GM21717 (cell line): ENCODE measurements at regions not wholly inside any gene's neighbourhood (a gene's known extent, or its start where the extent isn't known, plus 50 kb on each side); places are given as distances from the start of the nearest gene placed in this dataset.

Source experiments
- ATAC-seq: cut with Tn5 transposase; IDR thresholded peaks from one replicate; pipeline ENCODE4 v1.9.1; 2021; ENCODE audit warnings: mild to moderate bottlenecking, moderate library complexity; ENCODE audit not compliant: unreplicated experiment

DNA sequence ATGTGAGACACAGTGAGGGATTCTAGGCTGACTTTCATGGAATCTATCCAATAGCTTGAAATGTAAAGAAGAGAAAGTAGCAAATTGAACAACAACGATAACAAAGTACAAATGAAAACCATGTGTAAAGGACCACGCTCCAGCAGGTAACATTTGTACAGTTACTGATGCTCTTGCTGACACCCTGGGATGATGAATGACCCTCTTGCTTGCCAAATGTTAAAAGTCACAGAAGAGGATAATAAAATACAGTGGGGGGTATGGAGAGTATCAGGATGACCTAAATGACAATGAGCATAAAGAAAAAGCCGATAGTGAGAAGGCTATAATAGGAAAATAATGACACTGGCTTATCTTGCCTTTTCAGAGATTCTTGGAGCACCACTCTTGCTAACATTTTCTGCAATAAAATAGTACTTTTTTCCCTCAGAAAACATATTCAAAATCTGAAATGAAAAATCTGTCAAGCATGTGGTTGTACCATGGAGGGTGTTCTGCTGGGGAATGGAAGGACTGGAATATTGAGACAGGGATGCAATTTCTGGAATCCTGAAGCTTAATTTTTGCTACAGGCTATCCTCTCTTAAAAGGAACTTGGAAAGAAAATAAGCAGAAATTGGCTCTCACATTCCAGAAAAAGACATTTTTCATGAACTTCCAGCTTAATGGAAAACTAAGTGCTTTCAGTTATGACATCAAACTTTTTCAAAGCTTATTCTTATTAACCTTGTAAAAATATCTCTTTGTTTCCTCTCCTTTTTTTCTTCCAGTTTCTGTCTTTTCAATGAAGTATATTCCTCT is 303.2 kb upstream of the GHITM start:
- no peak for ATAC-seq

DNA sequence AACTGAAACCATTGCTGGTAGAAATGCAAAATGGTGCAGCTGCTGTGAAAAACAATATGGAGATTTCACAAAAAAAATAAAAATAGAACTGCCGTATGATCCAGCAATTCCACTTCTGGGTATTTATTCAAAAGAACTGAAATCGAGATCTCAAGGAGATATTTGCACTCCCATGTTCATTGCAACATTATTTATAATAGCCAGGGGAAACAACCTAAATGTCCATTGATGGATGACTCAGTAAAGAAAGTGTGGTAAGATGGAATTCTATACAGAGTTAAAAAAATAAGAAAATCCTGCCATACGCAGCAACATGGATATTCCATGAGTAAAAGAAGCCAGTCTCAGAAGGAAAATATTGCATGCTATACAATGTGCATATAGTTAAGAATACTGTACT is 290.6 kb upstream of the GHITM start:
- no peak for ATAC-seq

DNA sequence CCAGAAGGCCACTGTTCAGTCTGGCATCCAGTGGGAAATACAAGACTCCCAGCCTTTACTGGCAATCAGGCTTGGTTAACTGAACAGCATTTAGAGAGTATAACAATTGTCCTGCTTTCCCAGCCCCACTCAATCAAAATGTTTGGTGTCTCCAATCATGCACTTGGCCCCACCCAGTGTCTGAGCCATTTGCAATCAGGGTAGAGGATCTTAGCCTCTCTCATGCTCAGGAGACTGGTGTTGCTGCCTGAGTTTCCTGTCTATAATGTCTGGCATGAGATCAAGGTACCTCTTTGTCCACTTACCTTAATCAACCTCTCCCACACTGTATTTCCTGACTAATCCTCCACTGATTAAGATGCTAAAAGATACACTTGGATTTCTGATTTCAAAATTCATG is 290.2 kb upstream of the GHITM start:
- ATAC-seq: no peak

- ATAC-seq: no peak
Measured at GRCh38 chr10:83852146-83852545, 287.2 kb upstream of the GHITM start.

- no peak for ATAC-seq
Measured at GRCh38 chr10:83862723-83863122, 276.6 kb upstream of the GHITM start.

GRCh38 chr10:83863283-83863966 is 275.9 kb upstream of the GHITM start:
- ATAC-seq: no peak

GRCh38 chr10:83869898-83870297 is 269.4 kb upstream of the GHITM start:
- ATAC-seq: no peak

DNA sequence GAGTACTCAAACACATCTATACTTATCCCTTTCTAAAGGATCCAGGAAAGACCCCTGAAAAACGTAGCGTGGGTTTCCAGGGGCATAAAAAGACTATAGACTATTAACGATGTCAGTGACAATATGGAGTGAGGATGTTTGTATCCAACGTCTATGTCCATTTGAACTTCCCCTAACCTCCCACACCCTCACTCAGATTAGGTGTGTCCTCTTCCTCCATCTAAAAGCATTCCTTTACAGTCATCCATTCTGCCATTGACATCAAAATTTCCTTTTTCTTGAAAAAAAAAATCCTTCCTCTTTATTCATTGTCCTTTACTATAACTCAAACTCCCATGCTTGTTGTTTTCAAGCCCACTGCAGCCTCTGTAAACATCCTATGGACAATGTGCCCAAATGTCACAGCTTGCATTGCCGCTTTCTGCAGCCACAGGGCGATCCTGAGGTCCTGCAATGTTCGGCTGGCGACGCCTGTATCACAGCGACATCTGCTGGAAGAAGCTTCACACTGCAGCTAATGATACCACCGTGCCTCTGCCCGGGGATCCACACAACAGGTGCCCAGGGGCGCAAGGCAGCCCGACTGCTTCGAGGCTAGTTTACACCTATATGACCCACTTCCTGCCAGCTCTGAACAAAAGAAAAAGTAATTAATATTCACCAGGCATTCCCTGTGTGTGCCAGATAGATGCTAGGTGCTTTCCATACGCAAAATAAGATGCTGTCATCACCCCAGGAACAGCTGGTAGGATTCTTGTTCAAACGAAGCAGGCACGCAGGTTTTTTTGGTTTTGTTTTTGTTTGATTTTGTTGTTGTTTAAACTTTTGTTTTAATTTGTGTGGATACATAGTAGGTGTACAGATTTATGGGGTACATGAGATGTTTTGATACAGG is 267.9 kb upstream of the GHITM start:
- peak; percentile 95 for ATAC-seq

DNA sequence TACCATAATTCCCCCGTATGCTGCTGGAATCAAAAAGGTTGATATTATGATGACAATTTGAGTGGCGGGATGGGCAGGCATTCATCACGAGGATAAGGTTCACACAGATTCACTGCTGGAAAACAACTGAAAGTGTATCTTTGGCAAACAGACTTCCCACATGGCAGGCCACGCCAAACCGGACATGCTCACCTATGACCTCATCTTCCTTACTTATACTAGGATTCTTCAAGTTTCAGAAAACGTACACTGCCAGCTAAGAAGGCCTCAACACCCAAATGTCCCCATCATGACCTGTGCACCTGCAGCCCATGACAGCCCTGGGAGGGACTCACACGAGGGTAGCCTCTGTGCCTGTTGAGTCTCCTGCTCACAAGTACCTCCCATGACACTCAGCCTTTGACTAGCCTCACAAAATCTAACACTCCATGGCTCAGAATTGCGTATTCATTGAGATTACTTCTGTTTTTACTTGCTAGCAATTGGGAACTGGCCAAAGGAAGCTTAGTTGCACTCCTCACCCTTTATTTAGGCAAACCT is 259.0 kb upstream of the GHITM start:
- ATAC-seq: no peak

DNA sequence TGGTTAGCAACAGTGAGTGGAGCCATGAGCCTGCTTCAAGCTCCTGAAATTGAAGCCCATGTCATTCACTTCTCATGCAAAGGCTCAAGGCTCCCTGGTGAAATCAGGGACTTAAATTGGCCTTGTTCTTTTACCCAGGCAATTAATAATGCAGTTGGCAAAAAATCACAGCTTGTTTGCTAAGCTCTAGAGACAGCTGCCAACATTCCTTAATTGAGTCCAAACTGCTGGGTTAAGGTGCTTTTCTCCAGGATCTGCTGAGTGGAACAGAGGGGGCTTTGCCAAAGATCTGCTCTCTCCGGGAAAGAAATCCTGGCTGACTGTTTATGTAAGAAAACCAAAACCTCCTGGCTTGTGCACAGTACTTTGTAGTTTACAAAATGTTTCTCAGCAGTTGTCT is 257.6 kb upstream of the GHITM start:
- ATAC-seq: no peak

DNA sequence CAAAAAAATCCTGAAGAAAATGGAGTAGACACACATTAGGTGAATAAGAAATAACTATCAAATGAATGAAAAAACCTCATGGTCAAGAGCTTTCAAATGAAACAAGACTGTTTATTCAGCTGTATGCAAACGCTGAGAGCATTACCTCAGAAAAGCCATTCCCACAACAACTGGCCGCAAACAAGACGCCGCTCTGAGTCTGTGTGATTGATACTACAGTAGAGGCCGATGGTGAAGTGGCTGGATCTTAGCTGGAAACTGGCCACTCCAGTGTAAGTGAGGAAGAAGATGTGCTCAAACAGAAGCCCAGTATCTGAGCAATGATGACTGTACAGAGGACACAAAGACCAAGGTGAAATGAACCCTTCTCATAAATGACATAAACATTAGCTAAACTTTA is 252.4 kb upstream of the GHITM start:
- ATAC-seq: no peak

DNA sequence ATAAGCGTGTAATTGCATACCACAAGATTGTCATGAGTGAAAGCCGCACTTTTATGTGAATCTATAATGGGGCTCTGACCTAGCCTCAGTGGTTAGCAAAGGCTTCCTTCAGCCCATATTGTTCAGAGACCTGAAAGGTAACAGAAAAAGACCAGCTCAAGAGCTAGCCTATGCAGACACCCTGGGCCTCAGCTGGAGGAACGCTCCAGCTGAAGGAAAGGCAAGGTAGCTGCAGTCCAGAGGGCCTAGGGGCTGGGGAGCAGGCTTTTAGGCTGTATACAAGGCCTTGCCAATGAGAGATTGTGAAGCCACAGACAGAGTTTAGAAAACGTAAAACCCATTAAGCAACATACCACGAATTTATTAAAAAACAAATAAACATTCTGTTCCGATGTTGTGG is 246.6 kb upstream of the GHITM start:
- ATAC-seq: no peak

DNA sequence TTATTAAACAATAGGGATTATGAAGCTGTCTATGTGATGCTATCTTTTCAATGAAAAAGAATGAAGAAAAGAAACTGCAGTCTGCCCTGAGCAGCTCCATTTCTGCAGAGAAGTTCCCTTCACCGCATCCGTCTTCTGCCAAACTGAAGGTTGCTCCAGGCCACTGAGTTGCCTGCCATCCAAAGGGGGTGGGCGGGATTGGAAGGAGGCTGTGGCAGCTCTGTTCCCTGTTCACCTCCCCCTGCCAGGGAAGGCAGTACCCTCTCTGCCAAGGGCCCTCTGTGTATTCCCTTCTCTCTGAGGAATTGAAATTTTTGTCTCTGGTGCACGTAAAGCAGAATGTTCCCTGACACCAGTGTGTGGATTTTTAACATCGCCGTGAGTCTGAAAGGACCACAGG is 243.1 kb upstream of the GHITM start:
- no peak for ATAC-seq

DNA sequence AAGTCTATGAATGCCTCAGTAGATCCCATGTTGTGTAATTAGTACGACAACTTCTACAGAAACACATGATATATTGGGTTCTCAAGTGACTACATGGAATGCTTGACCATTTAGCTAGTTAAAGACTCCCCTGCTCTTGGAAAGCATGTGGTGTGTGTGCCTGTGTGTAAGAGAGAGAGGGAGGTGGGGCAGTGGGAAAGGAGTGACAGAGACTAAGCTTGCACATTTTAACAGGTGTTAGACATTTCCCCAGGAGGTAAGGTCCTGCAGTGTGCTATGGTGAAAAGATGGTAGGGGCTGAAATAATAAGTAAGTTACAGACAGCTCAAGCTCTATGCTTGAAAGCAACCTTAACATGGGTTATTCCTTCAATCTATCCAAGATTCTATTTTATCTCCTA is 241.7 kb upstream of the GHITM start:
- ATAC-seq: no peak

GRCh38 chr10:83908506-83908905 is 230.8 kb upstream of the GHITM start:
- ATAC-seq: no peak

DNA sequence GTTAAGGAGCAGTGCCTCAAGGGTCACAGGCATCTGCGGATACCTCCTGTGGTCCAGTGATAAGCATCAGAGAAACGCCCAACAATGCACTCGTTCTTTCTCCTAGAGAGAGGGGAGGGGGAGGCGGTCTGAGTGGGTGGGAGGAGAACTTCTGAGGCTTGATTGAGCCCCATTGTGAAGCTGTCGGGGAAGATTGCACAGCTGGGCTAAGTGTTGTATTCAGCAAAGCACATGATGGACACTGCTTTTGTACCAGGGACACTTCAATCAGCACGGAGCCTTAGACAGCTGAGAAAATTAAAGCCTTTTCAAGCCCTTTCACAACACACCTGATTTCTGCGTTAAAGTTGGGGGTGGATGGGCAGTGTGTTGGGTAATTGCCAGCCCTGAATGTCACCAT is 230.3 kb upstream of the GHITM start:
- no peak for ATAC-seq

GRCh38 chr10:83915801-83916200 is 223.5 kb upstream of the GHITM start:
- ATAC-seq: no peak

- ATAC-seq: peak; percentile 99
Measured at GRCh38 chr10:83917537-83918506, 221.5 kb upstream of the GHITM start.

DNA sequence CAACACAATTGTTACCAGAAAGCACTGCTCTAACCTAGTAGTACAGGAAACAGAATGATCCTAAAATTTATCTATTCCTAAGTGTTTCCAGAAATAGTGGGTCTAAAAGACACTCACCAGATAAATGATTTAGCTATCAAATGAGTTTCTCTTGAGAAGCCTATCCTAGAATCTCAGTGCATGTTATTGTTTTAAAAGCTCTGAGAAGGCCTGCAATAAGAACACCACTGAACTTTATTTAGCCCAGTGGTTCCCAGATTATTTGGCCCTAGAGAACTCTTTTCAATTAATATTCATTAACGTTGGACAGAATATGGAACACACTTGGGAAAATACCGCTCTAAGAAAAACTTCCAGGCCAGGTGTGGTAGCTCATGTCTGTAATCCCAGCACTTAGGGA is 220.1 kb upstream of the GHITM start:
- no peak for ATAC-seq
